Heart left ventricle (tissue), 13 donors: ENCODE measurements at regions not wholly inside any gene's neighbourhood (a gene's known extent, or its start where the extent isn't known, plus 50 kb on each side); places are given as distances from the start of the nearest gene placed in this dataset.

Source experiments
- CTCF ChIP-seq, 12 donors: fragments of 200-600 bp; sonication (generic) in 4 of 12; IDR thresholded peaks; one replicate each; pipeline versions ENCODE4 v1.5.0 to v1.8.0; 2018 to 2022; ENCODE audit warnings: antibody characterized with exemption in 12 of 12, mild to moderate bottlenecking in 5 of 12
- POLR2A ChIP-seq, 2 donors: fragments of 450-650 bp; IDR thresholded peaks; one replicate each; pipeline ENCODE4 v1.6.1; 2017; ENCODE audit warnings: antibody characterized with exemption in 2 of 2, mild to moderate bottlenecking in 2 of 2, moderate library complexity in 2 of 2
- donor health status: ischemic (EF 13 %, LVEDD 7.1; RV severe dilation, severe dysfunction).
- donor health status: DM: no; HTN: yes; CAD: no.
- donor health status: DM: no; HTN: no; CAD: no.
- donor health status: ischemic (EF 25% LVEDD 6.9; RV normal size, moderate dysfunction).
- donor health status: ischemic (EF 25% LVEDD 5.7; RV mildly dilated, moderate dysfunction).
- donor health status: ischemic (EF 35%, LVEDD 5.7; RV mildly dilated, moderate dysfunction).
- donor health status: nonischemic (EF 11% LVEDD 7.7; RV severe dilation, severe dysfunction).
- donor health status: DM: yes; HTN: yes; CAD: no.
- donor health status: PGD.
- donor health status: ischemic (EF 29% LVEDD 5.4; RV normal size, mild dysfunction).
- donor health status: nonischemic (EF 23%, LVEDD 6.1; RV moderate dilation, normal function).

DNA sequence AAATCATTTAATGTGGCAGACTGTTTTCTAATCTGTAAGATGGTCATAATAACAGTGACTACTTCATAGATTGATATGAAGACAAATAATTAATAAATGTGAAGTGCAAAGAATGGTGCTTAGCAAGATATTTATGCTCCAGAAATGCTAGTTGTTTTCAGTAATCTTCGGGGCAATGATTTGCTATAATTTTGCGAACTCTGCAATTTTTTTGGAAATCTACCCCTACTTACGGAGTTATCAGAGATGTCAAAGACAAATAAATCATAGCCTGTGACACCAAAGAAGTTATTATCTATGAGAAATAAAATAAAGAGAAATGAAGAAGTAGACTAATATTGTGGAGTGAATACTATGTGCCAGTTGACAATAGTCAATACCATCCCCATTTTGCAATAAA is 634.1 kb upstream of the LRRC4C start:
- TF ChIP-seq CTCF (IDR thresholded peaks at IDR 0.05) (no peak), POLR2A (IDR thresholded peaks at IDR 0.05) (no peak)
